HTR-8/SVneo (cell line): ENCODE measurements at regions not wholly inside any gene's neighbourhood (a gene's known extent, or its start where the extent isn't known, plus 50 kb on each side); places are given as distances from the start of the nearest gene placed in this dataset.
A peak's percentile ranks its signal among the peaks of the same experiment; 100 is the strongest.
"Not testable (repeated sequence)": the region's sequence is repeated elsewhere in the genome, so short reads cannot be mapped to it uniquely, and the experiment has no call there.

Experiments used
- DNase-seq: peaks from one replicate; pipeline ENCODE4 v3.0.0; 2011; ENCODE audit warnings: low spot score, mixed read lengths; ENCODE audit not compliant: insufficient read length
- FAIRE-seq: peaks from 2 replicates; lab custom pipeline; 2011; peaks lifted over from hg19 to GRCh38; lab: Jason Lieb, UNC

DNA sequence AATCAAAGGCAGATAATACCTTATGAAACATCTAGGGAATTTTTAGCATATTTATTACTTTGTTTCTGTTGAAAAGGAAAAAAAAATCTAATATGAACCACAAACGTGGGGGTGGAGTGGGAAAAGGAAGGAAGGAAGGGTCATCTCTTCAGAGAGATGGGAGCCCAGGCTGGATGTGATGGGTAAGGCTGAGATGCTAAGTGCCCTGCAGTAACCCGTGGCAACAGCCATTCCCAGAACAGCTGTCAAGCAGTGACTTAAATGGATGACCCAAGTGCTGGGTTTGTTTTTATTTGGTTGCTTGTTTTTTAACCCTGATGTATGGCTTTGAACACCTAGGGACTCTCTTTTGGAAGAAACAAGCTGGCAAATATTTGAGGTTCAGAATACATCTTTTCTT lies 50.7 kb upstream of the KLF7 start:
- DNase-seq (no peak), FAIRE-seq (no peak)

DNA sequence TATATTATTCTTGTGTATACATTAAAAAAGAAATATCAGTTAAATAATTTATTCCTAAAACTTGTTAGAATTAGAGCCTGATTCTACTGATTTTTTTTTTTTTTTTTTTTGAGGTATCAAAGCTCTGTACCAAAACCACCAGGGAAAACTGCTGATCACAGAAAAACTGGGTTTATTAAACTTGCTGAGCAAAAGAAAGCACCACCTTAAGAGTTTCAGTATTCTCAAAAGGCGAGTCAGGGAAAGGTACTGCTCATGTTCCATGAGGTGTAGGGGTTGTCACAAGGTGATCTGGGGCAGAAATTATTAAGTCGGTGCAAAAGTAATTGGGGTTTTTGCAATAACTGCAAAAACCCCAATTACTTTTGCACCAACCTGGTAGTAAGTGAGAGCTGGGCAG lies 51.7 kb upstream of the KLF7 start:
- FAIRE-seq: no peak
- no peak for DNase-seq

DNA sequence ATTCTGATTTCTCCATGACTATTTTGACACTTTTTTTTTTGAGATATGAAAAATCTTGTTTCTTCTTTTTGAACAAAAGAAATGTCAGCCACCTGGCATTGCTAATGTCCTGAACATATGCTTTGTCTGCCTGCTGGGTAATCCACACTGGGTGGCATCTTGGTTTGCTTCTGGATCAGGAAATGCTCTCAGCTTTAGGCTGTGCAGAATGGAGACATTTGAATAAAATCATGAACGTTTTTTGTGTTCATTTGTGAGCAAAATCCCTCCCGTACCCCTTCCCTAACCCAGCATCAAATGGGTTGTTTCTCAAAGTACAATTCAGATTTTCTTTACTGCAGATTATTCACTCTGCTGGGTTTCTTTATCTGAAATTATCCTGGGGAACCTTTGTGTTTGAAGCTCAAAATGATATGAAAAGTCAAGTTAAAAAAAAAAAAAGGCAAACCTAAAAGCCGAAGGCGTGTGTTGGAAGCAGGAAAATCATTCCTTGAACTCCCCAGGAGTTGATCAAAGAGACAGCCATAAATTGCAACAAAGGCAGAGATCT lies 53.4 kb upstream of the KLF7 start:
- DNase-seq: no peak

DNA sequence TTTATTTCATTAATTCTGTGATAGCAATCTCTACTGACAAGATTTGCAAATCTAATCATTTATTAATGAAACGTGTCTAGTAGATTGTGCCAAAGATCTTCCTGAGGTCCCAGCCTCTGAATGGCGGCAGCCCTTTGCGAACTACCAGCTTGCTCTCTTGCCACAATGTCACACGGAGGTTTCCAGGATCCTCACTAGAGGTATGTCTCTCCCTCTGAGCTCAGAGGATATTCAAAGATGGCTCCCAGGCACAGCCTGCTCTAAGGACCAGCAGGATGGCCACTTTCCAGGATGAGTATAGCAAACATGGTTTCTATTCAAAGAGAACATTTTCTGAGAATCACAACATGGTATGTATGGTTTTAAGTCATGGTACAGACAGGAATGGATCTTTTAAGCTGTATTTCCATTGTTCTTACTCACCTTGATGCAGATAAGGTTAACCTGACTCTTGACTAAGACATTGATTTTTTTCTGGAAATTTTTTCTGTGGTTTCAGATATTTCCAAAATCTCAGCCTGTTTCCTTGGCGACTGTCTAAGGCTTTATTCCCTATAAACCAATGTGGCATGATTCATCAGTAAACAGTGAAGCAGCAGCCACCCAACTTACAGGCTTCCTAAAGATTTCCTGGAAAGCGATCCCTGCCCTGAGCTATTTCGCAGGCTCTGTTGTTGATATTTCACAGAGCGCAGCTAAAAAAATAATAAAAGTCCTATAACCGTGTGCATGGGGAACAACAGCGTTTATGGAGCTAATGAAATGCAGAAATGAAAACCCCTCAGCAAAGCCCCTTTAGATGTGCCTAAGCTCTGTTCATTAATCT lies 54.1 kb upstream of the KLF7 start:
- FAIRE-seq (no peak), DNase-seq (peak; percentile 41)

More for the DNA sequence above, 53.4 kb upstream of the KLF7 start:
- no peak for FAIRE-seq

DNA sequence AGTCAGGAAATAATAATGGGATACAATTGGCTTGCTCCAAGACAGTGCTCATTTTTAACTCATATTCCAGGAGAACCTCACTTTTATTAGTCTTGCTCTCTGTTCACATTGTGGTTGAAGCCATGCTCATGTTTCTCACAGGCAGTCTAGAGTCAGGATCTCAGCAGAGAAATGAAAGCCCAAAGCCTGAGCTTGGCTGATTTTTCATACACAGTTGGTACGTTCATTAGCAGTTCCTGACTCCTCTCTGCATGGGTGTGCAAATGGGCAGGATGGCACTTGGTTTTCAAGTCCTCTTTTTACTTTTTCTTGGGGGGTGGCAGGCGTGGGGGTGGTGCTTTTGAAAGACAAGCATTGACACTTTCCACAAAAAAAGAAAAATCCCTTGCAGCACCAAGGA lies 56.0 kb upstream of the KLF7 start:
- DNase-seq (no peak), FAIRE-seq (no peak)

DNA sequence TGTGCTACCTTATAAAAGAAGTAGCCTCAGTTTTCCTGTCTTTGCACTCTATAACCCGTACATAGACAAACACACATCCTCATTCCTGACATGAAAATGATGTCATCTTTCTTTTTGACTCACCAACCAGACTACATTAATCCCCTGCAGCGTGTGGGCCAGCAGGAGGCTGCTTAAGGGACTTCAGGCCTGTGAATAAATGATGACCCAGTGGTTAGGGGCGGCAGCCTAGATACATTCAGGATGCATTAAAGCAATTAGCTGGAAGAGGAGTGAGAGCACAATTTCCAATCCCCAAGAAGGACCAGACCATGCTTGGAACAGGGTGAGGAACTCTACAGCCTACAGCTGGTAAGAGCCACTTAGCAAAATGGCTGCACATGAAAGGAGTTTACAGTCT lies 57.3 kb upstream of the KLF7 start:
- DNase-seq (no peak), FAIRE-seq (no peak)

DNA sequence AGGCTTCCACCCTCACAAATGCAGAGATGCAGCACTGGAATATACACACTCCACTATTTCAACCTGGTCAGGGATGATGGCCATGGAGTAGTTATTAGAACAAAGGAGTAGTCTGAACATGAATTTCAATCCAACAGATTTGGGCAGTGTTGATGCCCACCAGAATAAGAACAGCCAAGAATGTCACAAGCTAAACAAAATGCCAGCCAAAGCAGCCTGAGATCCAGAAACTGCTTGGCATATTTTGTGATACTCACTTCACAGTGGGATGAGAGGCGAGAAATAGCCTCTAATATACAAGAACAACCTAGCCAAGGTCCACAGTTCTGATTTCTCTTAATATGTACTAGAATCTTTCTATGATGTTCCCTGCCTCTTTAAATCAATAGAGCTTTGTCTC lies 58.6 kb upstream of the KLF7 start:
- peak; percentile 9 for FAIRE-seq
- DNase-seq: no peak

DNA sequence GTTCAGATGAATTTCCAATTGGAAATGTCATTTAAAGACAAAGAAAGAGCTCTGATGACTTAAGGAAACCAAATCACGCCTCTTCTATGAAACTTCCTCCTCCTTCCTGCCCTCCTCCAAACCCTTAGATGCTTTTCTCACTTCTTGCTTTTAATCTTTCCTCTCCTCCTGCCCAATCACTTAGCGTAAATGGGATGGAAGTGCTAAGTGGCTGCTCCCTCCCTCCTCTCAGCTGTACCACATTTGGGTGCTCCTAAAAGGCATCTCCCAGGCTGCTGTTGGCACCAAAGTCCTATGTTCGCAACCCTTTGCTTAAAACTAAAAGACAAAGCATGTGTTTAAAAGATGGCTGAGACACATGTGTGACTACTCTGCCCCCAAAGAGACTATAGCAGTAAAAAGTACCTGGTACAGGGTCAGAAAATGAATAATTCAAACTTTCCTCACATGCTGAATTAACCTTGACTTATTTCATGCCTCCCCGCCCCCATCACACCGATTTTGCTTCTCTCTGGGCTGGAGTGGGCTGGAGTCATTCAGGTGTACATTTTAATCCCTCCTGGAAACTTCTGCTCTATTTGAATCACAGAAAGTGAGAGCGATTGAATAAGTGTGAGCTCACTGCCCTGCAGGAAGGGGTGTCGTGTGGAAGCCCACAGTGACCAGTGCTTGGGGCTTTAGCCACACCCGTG lies 59.2 kb upstream of the KLF7 start:
- FAIRE-seq: no peak
- no peak for DNase-seq

DNA sequence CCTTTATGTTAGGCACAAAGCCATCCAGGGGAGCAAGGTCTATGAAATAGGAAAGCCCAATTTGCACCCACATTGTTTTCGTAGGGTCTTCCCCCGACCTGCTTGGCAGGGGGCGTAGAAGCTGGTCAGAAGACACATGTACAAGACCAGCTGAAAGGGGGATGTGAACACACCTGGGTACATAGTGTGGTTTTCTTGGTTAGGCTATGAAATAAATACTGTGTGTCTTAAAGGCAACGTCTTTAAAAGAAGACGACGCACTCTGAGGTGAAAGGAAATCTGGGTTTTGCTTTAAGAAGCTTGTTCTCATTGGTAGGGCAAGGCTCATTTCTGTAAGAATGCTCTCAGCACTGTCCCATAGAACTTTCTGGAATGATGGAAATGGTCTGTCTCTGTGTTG lies 60.0 kb upstream of the KLF7 start:
- no peak for DNase-seq
- no peak for FAIRE-seq

DNA sequence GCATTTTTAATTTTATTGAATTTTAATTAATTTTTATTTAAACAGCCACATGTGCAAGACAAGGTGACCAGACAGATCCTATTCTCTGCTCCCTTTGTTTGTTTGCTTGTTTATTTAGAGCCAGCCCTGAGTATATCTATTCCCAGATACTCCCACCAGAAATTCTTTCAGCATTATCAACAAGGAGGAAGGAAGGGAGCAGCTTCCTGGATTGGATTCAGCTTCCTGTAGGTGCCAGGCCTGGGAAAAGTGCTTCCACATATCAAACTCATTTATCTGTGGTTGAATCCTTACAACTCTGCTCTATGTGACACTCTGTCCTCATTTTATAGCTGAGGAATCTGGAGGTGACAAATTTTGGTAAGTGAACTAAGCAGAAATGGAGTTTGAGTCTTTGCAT lies 60.5 kb upstream of the KLF7 start:
- no peak for FAIRE-seq
- no peak for DNase-seq

DNA sequence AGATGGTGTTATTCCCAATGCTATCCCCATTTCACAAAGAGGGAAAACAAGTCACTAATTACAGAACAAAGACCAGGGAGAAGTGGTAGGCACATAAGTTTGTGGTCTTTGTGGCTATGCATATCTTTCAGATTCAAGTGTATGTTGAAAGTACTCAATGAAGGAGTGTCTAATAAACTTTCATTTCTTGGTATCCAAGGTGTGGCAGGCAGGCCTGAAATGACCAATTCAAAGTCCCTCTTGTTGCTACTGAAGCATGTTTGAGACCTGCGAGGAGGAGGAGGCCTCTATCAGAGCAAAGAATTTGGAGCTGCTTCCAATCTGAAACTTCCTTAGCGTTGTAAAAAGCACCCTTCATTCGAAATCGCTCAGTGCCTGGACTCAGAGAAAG lies 60.9 kb upstream of the KLF7 start:
- FAIRE-seq (no peak), DNase-seq (no peak)

DNA sequence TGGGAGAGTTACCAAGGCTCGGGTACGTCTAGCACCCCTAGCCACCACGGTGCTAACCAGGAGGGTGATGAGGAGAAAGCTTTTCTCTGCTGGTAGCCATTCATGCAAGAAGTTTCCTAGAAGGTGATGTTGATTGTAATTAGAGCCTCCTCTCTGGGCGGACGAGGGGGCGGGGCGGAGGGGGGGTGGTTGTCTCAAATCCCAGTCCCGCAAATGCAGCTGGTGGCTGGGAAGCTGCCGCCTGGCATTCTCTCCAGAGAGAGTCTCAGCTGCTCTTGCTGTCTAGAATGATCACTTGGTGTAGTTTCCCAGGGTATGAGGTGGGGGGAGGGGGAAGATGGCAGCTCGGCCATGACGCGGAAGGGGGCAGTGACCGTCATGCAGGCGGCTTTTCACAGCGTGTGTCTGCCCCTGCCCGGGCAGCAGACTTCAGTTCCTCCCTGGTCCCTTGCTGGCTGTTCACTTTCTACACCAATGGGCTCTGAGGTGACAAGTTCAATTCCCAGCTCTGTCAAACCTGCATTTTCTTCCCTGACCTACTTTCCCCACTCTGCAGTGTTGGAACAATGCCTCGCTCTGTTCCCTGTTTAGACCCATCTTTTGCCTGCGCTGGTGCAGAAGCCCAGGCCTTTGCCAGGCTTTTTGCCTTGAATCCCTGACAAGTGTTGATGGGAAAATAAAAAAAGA lies 61.5 kb upstream of the KLF7 start:
- DNase-seq: no peak

DNA sequence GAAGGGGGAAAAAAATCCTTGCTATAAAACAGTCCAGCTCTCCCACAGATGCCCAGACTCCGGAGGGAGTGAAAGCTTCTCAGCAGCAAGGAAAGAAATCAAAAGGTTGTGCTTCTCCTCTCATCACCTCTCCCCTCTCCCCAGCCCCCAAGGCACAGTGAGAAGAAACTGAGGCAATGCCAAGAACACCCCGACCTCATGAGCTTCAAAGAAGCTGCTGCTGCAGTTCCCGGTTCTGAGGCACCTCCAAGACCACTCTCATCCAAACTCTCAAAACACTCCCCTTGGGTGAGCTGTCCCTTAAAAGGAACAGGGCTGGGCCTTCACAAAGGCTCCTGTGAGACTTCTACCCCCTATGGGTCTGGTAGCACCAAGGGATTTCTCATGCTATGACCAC lies 62.0 kb upstream of the KLF7 start:
- no peak for FAIRE-seq

More for the DNA sequence above, 61.5 kb upstream of the KLF7 start:
- FAIRE-seq: peak; percentile 44

DNA sequence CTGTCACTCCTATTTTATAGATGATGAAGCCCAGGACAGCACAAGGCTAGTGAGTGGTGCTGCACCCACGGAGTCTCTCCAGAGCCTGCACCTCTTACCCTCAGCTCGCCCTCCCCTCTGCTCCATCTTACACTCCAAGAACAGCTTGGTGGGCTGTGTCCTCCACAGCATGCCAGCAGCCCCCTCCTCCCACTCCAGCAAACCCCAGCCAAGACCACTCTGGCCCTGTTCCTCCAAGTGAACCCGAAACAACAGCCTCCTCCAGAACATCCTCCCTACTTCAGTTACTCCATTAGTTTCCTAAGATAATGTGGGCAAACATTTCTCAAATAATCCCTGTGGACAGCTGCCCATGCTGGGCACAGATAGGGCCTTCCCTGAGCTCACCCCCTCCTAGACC lies 62.7 kb upstream of the KLF7 start:
- no peak for FAIRE-seq
- DNase-seq: no peak

More for the DNA sequence above, 62.0 kb upstream of the KLF7 start:
- no peak for DNase-seq

DNA sequence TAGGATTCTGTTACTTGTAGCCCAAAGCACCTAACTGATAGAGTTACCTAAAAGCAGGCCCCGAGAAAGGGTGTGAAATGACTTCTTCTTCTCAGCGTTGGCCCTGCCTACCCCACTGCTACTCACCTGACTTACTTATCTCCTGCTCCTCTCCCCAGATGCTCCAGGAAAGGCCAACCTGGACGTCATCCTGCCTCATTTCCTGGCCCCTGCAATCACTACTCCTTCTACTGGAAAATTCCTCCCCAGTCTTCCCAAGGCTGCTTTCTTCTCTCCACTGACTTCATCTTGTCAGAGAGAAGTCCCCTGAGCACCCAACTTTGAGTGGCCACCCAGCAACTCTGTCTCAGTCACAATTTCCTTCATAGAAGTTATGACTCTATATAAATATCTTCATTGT lies 63.4 kb upstream of the KLF7 start:
- no peak for FAIRE-seq

DNA sequence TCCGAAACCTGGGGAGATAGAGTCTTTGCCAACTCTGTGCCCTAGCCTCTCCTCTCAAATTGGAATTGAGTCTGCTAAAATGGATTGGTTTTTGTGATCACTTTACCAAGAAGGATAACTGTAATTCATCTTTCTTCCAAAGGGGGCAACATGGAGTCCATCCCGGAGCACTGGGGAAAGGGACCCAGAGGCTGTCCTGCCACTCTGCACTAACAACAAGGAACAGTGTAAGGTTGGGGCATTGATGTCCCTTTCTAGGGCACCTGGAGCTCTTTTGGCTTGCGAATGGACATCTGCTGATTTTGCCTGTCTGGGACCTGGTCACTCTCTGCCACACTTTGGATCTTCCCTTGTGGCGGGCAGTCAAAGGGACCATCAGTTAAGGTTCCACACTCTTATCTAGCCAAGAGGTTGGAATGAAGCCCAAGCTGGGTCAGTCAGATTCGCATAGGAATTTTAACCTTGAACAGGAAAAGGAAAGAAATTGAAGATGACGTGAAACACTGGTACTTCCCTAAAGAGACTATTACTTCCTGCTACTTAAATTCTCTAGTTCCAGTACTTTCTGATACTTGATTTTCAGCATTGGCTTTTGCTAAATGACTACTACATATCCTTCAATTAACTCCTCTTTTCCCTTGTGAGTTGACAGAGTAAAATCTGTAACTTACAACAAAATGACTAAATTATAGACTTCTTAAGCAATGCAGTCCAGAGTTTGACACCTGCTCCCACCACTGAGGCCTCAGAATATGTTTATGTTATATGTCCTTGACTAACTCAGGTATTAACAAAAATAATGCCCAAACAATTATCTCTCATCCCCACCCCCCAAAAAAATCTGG lies 64.7 kb upstream of the KLF7 start:
- FAIRE-seq (no peak), DNase-seq (no peak)

More for the DNA sequence above, 63.4 kb upstream of the KLF7 start:
- DNase-seq: no peak

DNA sequence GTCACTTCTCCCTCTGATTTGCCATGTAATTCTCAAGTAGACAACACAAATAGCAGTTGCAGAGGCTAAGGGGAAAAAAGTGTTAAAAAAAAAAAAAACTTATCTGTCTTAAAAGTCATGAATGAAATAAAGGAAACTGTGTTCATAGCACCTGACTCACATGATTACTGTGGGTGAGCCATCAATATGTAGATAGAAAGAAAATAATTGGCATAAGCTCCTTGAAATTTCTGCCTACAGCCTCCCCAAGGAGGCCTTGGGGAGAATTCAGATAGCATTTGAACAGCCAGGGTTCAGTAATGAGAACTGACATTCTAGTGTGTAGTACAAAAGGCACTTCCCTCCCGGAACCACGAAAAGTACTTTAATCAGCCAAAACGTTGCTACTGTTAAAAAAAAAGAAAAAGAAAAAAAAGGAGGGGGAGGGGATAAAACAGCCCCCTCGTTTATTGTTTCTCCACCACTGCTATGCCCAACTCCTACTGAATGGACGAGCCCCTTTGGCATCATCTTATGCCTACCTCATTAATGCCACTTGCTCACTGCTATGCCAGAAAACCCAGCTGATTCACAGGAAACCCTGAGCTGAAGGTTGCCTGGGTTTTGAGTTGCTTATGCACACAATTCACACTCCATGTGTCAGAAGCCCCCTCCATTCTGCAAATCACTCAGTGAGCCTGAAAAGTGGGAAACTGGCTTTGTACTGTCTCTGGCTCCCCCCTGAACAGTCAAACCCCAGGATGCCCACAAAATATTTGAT lies 65.5 kb upstream of the KLF7 start:
- FAIRE-seq (no peak), DNase-seq (no peak)

DNA sequence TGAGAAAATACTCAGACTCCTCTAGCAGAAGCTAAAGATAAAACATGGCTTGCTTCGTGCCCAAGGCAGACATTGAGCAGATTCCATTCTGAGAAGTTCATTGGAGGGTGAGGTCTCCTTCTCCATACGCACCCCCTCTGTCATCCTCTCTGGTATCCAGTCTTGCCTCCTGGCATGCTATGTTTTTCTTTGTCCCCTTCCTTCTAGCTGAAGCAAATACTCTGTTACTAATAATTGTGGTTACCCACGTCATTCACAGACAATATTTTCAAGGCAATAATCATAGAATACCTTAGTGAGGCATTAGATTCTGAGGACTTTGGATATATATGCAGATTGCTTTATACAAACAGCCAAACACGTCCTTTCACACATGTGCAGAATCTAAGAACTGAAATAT lies 66.2 kb upstream of the KLF7 start:
- DNase-seq: no peak
- no peak for FAIRE-seq

DNA sequence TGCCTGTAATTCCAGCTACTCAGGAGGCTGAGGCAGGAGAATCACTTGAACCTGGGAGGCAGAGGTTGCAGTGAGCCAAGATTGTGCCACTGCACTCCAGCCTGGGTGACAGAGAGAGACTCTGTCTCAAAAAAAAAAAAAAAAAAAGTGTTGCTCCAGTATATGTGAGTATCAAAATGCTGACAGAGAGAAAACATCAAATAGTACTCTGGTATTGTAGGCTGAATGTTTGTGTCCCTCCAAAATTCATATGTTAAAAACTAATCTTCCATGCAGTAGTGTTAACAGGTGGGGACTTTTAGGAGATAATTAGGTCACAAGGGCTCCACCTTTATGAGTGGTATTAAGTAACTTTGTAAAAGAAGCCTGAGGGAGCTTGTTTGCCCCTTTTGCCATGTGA lies 67.4 kb upstream of the KLF7 start:
- not testable (repeated sequence) for FAIRE-seq

More for the DNA sequence above, 67.4 kb upstream of the KLF7 start:
- DNase-seq: not testable (repeated sequence)
